ENCODE measurements at regions not wholly inside any gene's neighbourhood (a gene's known extent, or its start where the extent isn't known, plus 50 kb on each side); places are given as distances from the start of the nearest gene placed in this dataset.

- no peak for TF ChIP-seq CTCF (conservative IDR thresholded peaks at IDR 0.05)
- no peak for TF ChIP-seq EZH2 (IDR thresholded peaks at IDR 0.05; ENCODE audit: low read depth)
Observed at GRCh38 chr7:152551304-152552036, 115.7 kb upstream of the KMT2C start.
